GM12878 (cell line): ENCODE measurements at regions not wholly inside any gene's neighbourhood (a gene's known extent, or its start where the extent isn't known, plus 50 kb on each side); places are given as distances from the start of the nearest gene placed in this dataset.

Experiments
- ASH2L ChIP-seq: fragments of 300-600, 200-600 bp; sonication (generic); IDR thresholded peaks from 2 replicates; pipeline ENCODE4 v1.6.1; 2017; ENCODE audit warnings: low read depth, mild to moderate bottlenecking, borderline replicate concordance
- CHD4 ChIP-seq: fragments of 200-600 bp; sonication (generic); IDR thresholded peaks from 2 replicates; pipeline ENCODE4 v1.6.1; 2016; ENCODE audit warnings: mild to moderate bottlenecking
- CTCF ChIP-seq, 3 experiments: IDR thresholded peaks in 2 of 3; conservative IDR thresholded peaks in 1 of 3; 2 replicates each; pipeline ENCODE4 v1.5.1; 2011; ENCODE audit warnings: low read depth in 3 of 3, low read length in 3 of 3, mild to moderate bottlenecking in 3 of 3, control low read depth in 2 of 3, moderate library complexity in 2 of 3, inconsistent platforms in 1 of 3, mixed read lengths in 1 of 3; ENCODE audit not compliant: control insufficient read depth in 2 of 3, insufficient read depth in 1 of 3; ENCODE audit errors: extremely low read depth in 1 of 3
- ELK1 ChIP-seq: IDR thresholded peaks from 2 replicates; pipeline ENCODE4 v1.6.1; 2012; ENCODE audit warnings: low read depth, low read length, improper control_type of control experiment
- EP300 ChIP-seq, 2 experiments: fragments of 150-350 bp in 1 of 2; IDR thresholded peaks; 2 replicates each; pipeline ENCODE4 v1.6.1; 2011 to 2012; ENCODE audit warnings: low read depth in 2 of 2, low read length in 2 of 2, borderline replicate concordance in 1 of 2, improper control_type of control experiment in 1 of 2, inconsistent platforms in 1 of 2; ENCODE audit not compliant: control insufficient read depth in 1 of 2
- EZH2 ChIP-seq: IDR thresholded peaks from 2 replicates; pipeline ENCODE4 v1.6.1; 2012; ENCODE audit warnings: low read depth, mild to moderate bottlenecking, control low read depth, inconsistent platforms, low read length, borderline replicate concordance; ENCODE audit not compliant: control insufficient read depth
- FOS ChIP-seq: IDR thresholded peaks from 3 replicates; pipeline ENCODE4 v1.6.1; 2011; ENCODE audit warnings: borderline replicate concordance; ENCODE audit not compliant: insufficient read length; ENCODE audit errors: extremely low read depth
- MAX ChIP-seq: IDR thresholded peaks from 2 replicates; pipeline ENCODE4 v1.6.1; 2012; ENCODE audit warnings: low read depth, low read length, improper control_type of control experiment
- REST ChIP-seq: IDR thresholded peaks from 2 replicates; pipeline ENCODE4 v1.6.1; 2012; ENCODE audit warnings: mild to moderate bottlenecking, low read depth, low read length
- SMC3 ChIP-seq: IDR thresholded peaks from 2 replicates; pipeline ENCODE4 v1.6.1; 2011; ENCODE audit warnings: low read length, improper control_type of control experiment, borderline replicate concordance
- SRF ChIP-seq, 2 experiments: IDR thresholded peaks; 2 replicates each; pipeline ENCODE4 v1.6.1; 2011; ENCODE audit warnings: low read depth in 2 of 2, low read length in 2 of 2, mild to moderate bottlenecking in 1 of 2, moderate library complexity in 1 of 2
- STAT1 ChIP-seq: fragments of 450-650 bp; conservative IDR thresholded peaks from 2 replicates; pipeline ENCODE4 v1.6.1; 2014; ENCODE audit warnings: antibody characterized with exemption, mild to moderate bottlenecking
- TAF1 ChIP-seq: IDR thresholded peaks from 2 replicates; pipeline ENCODE4 v1.6.1; 2011; ENCODE audit warnings: mild to moderate bottlenecking, low read depth, low read length, borderline replicate concordance

- TF ChIP-seq CHD4: no peak
- no peak for TF ChIP-seq CTCF (IDR thresholded peaks at IDR 0.05 in 2 of 3, conservative IDR thresholded peaks at IDR 0.05 in 1 of 3; ENCODE audit: control insufficient read depth in 2 of 3, extremely low read depth in 1 of 3, insufficient read depth in 1 of 3, low read depth in 3 of 3, low read length in 3 of 3)
- no peak for TF ChIP-seq ELK1
- no peak for TF ChIP-seq FOS
- TF ChIP-seq EP300 (IDR thresholded peaks at IDR 0.05; ENCODE audit: borderline replicate concordance in 1 of 2, control insufficient read depth in 1 of 2, low read depth in 2 of 2, low read length in 2 of 2): no peak
- no peak for TF ChIP-seq EZH2
- no peak for TF ChIP-seq STAT1
- TF ChIP-seq SMC3: no peak
- TF ChIP-seq ASH2L: no peak
- TF ChIP-seq SRF (IDR thresholded peaks at IDR 0.05; ENCODE audit: low read depth in 2 of 2, low read length in 2 of 2): no peak
- TF ChIP-seq TAF1: no peak
- no peak for TF ChIP-seq MAX
- no peak for TF ChIP-seq REST
Measured at GRCh38 chr3:119085070-119085439, 50.4 kb upstream of the IGSF11 start.
